Osteocyte (in vitro differentiated cells): ENCODE measurements at regions not wholly inside any gene's neighbourhood (a gene's known extent, or its start where the extent isn't known, plus 50 kb on each side); places are given as distances from the start of the nearest gene placed in this dataset.
"Not testable (repeated sequence)": the region's sequence is repeated elsewhere in the genome, so short reads cannot be mapped to it uniquely, and the experiment has no call there.

Experiments
- DNase-seq: peaks from one replicate; pipeline ENCODE4 v3.0.0; 2021; ENCODE audit warnings: mixed read lengths; ENCODE audit not compliant: unreplicated experiment; ENCODE audit errors: extremely low spot score
- H3K27ac Mint-ChIP-seq: one replicate; pipeline ENCODE4 v1.8.0; 2021; ENCODE audit warnings: mild to moderate bottlenecking, mixed read lengths; ENCODE audit not compliant: unreplicated experiment
- H3K27me3 Mint-ChIP-seq: one replicate; pipeline ENCODE4 v1.8.0; 2021; ENCODE audit warnings: mixed read lengths; ENCODE audit not compliant: unreplicated experiment
- H3K36me3 Mint-ChIP-seq: one replicate; pipeline ENCODE4 v1.8.0; 2021; ENCODE audit warnings: mixed read lengths; ENCODE audit not compliant: unreplicated experiment
- H3K4me1 Mint-ChIP-seq: one replicate; pipeline ENCODE4 v1.8.0; 2021; ENCODE audit warnings: mixed read lengths; ENCODE audit not compliant: unreplicated experiment
- H3K4me3 Mint-ChIP-seq: one replicate; pipeline ENCODE4 v1.8.0; 2021; ENCODE audit warnings: mild to moderate bottlenecking, moderate library complexity, mixed read lengths; ENCODE audit not compliant: unreplicated experiment
- H3K9me3 Mint-ChIP-seq: one replicate; pipeline ENCODE4 v1.8.0; 2021; ENCODE audit warnings: mixed read lengths; ENCODE audit not compliant: unreplicated experiment
- TF ChIP-seq, protein P1 (sequence below): fragments of 200-600 bp; sonication (generic); IDR thresholded peaks from 2 replicates; pipeline ENCODE4 v1.5.0; 2021; ENCODE audit warnings: antibody characterized with exemption, mild to moderate bottlenecking, moderate library complexity

DNA sequence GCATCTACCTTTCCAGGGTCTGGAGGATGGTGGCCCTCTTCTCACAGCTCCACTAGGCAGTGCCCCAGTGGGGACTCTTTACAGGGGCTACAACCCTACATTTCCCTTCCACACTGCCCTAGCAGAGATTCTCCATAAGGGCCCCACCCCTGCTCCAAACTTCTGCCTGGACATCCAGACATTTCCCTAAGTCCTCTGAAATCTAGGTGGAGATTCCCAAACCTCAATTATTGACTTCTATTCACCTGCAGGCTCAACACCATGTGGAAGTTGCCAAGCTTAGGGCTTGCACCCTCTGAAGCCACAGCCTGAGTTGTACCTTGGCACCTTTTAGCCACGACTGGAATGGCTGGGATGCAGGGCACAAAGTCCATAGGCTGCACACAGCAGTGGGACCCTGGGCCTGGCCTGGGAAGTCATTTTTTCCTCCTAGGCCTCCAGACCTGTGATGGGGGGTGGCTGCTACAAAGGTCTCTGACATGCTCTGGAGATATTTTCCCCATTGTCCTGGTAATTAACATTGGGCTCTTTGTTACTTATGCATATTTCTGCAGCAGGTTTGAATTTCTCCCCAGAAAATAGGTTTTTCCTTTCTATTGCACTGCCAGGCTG is 53.7 kb upstream of the ST3GAL5 start:
- H3K27ac Mint-ChIP-seq = no peak overlapping the region
- TF ChIP-seq, protein P1, sequence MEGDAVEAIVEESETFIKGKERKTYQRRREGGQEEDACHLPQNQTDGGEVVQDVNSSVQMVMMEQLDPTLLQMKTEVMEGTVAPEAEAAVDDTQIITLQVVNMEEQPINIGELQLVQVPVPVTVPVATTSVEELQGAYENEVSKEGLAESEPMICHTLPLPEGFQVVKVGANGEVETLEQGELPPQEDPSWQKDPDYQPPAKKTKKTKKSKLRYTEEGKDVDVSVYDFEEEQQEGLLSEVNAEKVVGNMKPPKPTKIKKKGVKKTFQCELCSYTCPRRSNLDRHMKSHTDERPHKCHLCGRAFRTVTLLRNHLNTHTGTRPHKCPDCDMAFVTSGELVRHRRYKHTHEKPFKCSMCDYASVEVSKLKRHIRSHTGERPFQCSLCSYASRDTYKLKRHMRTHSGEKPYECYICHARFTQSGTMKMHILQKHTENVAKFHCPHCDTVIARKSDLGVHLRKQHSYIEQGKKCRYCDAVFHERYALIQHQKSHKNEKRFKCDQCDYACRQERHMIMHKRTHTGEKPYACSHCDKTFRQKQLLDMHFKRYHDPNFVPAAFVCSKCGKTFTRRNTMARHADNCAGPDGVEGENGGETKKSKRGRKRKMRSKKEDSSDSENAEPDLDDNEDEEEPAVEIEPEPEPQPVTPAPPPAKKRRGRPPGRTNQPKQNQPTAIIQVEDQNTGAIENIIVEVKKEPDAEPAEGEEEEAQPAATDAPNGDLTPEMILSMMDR = no peak
- DNase-seq = no peak
- H3K27me3 Mint-ChIP-seq = no peaks in the 10 kb centered on the region
- H3K4me1 Mint-ChIP-seq = peaks cover 12% of the 10 kb centered on the region
- peaks cover 8% of the 10 kb centered on the region for H3K9me3 Mint-ChIP-seq
- no peak overlapping the region for H3K4me3 Mint-ChIP-seq
- H3K36me3 Mint-ChIP-seq = peaks cover 1% of the 10 kb centered on the region

DNA sequence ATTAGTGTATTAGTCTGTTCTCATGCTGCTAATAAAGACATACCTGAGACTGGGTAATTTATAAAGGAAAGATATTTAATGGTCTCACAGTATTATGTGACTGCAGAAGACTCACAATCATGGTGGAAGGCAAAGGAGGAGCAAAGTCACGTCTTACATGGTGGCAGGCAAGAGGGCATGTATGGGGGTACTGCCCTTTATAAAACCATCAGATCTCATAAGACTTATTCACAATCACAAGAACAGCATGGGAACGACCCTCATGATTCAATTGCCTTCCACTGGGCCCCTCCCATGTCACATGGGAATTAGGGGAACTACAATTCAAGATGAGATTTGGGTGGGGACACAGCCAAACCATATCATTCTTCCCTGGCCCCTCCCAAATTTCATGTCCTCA is 52.7 kb upstream of the ST3GAL5 start:
- H3K9me3 Mint-ChIP-seq, H3K27me3 Mint-ChIP-seq, DNase-seq, H3K27ac Mint-ChIP-seq, H3K36me3 Mint-ChIP-seq, H3K4me3 Mint-ChIP-seq: not testable (repeated sequence)
- peaks cover 19% of the 10 kb centered on the region for H3K4me1 Mint-ChIP-seq

DNA sequence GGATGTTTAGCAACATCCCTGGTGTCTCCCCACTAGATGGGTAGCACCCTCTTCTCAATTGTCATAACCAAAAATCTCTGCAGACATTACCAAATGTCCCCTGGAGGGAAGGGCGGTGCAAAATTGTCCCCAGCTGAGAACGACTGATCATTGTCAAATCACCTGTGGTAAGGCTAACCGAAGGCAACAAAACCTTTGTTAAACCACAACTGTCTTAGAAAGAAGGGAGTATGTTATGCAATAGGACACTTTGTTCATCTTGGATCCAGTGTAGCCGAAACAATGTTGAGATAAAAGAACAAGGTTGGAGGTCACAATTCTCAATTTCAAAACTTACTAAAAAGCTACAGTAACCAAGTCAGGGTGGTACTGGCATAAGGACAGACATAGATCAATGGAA is 50.3 kb upstream of the ST3GAL5 start:
- Mint-ChIP-seq H3K4me3 (no peak overlapping the region), H3K27me3 (no peaks in the 10 kb centered on the region), H3K4me1 (peaks cover 36% of the 10 kb centered on the region), H3K9me3 (peaks cover 7% of the 10 kb centered on the region), H3K36me3 (no peaks in the 10 kb centered on the region), H3K27ac (no peak overlapping the region)
- no peak for DNase-seq
- TF ChIP-seq, protein P1 = no peak
